ENCODE measurements at regions not wholly inside any gene's neighbourhood (a gene's known extent, or its start where the extent isn't known, plus 50 kb on each side); places are given as distances from the start of the nearest gene placed in this dataset.

GRCh38 chr4:141971869-141972268 lies 335.5 kb downstream of the IL15 start:
- H3K27me3 Mint-ChIP-seq: peaks cover 0 to 10% (median 5%) of the 10 kb centered on the region in 5 donors
- DNase-seq: no peak
- H3K27ac Mint-ChIP-seq: no peak overlapping the region
- peaks cover 0 to 34% (median 6%) of the 10 kb centered on the region in 9 donors for H3K9me3 Mint-ChIP-seq
- H3K4me3 Mint-ChIP-seq: no peak overlapping the region
- H3K4me1 Mint-ChIP-seq: no peaks in the 10 kb centered on the region
- POLR2A ChIA-PET: no interaction called here
- no peak for ATAC-seq
- H3K36me3 Mint-ChIP-seq: no peaks in the 10 kb centered on the region

DNA sequence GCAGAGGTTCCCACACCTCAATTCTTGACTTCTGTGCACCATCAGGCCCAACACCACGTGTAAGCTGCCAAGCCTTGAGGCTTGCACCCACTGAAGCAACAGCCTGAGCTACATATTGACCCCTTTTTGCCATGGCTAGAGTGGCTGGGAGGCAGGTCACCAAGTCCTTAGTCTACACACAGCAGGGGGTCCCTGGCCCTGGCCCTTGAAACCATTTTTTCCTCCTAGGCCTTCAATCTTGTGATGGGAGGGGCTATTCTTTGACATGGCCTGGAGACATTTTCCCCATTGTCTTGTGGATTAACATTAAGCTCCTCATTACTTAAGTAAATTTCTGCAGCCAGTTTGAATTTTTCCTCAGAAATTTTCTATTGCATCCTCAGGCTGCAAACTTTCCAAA lies 336.6 kb downstream of the IL15 start:
- Mint-ChIP-seq H3K36me3 (no peaks in the 10 kb centered on the region), H3K4me3 (no peak overlapping the region), H3K27ac (no peak overlapping the region), H3K9me3 (peaks cover 0 to 23% (median 3%) of the 10 kb centered on the region in 9 donors), H3K27me3 (peaks cover 0 to 5% (median 0%) of the 10 kb centered on the region in 5 donors), H3K4me1 (no peaks in the 10 kb centered on the region)
- POLR2A ChIA-PET: no interaction called here
- ATAC-seq (no peak), DNase-seq (no peak)

Measured in naive thymus-derived CD8-positive, alpha-beta T cell (primary cell).